D721Med (cell line): ENCODE measurements at regions not wholly inside any gene's neighbourhood (a gene's known extent, or its start where the extent isn't known, plus 50 kb on each side); places are given as distances from the start of the nearest gene placed in this dataset.

Experiments used
- DNase-seq: peaks from one replicate; pipeline ENCODE4 v3.0.0; 2011; ENCODE audit warnings: low spot score; ENCODE audit not compliant: insufficient read length
- FAIRE-seq: peaks from 2 replicates; lab custom pipeline; 2011; peaks lifted over from hg19 to GRCh38; lab: Jason Lieb, UNC
- CTCF ChIP-seq: IDR thresholded peaks from 2 replicates; pipeline ENCODE4 v1.5.1; 2012; ENCODE audit warnings: mild to moderate bottlenecking, control low read depth; ENCODE audit not compliant: insufficient read depth; ENCODE audit errors: missing control alignments

GRCh38 chr6:141587482-141588266 is 545.1 kb upstream of the GJE1 start:
- DNase-seq, result no peak
- TF ChIP-seq CTCF, result no peak
- no peak for FAIRE-seq

GRCh38 chr6:141580988-141581552 is 551.7 kb upstream of the GJE1 start:
- no peak for FAIRE-seq
- no peak for TF ChIP-seq CTCF
- DNase-seq, result no peak

- FAIRE-seq, result no peak
- DNase-seq, result no peak
- no peak for TF ChIP-seq CTCF
These were observed 552.6 kb upstream of the GJE1 start for GRCh38 chr6:141580131-141580530.

- DNase-seq, result no peak
- no peak for FAIRE-seq
- TF ChIP-seq CTCF, result no peak
These were observed 556.0 kb upstream of the GJE1 start for GRCh38 chr6:141576751-141577150.

- DNase-seq (no peak), FAIRE-seq (peak; percentile 81)
- peak; percentile 80 for TF ChIP-seq CTCF
These were observed 569.6 kb upstream of the GJE1 start for GRCh38 chr6:141562851-141563763.

- DNase-seq (no peak), FAIRE-seq (no peak)
- no peak for TF ChIP-seq CTCF
These were observed 570.4 kb upstream of the GJE1 start for GRCh38 chr6:141562186-141562811.
